Medulla oblongata (tissue), 1 donor: ENCODE measurements at regions not wholly inside any gene's neighbourhood (a gene's known extent, or its start where the extent isn't known, plus 50 kb on each side); places are given as distances from the start of the nearest gene placed in this dataset.
A peak's percentile ranks its signal among the peaks of the same experiment; 100 is the strongest.

Experiments used
- DNase-seq: peaks from one replicate; pipeline ENCODE4 v3.0.0-alpha.2; 2015; ENCODE audit errors: extremely low spot score

DNA sequence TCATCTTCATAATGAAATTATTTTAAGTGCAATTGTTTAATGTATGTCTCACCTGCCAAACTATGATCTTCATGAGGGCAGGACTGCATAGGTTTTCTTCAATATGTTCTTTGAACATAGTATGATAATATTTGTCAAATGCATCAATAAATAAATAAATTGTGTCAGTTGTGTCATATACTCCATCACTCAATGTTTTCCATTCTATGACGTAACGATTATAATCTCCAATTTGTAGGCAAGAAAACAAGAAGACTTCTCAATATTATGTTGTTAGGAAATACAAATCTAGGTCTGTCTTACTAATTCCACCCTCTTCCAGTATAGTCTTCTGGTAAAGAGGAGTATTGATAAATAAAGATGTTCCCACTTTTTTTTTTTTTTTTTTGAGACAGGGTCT lies 858.1 kb downstream of the MAFB start:
- DNase-seq: no peak

DNA sequence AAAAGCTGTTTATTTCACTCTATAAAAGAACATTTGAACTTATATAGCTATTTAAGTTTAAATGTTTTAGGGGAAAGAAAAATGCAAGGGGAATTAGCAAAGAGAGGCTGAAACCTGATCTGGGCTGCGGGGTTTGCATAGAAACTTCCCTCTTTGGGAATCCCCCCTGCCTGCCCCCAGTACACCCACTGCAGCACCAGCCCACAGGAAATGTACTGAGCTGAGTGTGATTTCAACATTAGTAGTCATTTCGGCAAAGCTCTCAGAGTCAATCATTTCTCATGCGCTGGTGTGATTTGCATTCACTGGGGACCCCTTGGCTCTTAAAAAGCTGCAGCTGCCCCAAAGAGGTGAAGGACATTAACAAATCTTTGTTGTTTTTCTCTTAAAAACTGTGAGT lies 859.4 kb downstream of the MAFB start:
- no peak for DNase-seq

DNA sequence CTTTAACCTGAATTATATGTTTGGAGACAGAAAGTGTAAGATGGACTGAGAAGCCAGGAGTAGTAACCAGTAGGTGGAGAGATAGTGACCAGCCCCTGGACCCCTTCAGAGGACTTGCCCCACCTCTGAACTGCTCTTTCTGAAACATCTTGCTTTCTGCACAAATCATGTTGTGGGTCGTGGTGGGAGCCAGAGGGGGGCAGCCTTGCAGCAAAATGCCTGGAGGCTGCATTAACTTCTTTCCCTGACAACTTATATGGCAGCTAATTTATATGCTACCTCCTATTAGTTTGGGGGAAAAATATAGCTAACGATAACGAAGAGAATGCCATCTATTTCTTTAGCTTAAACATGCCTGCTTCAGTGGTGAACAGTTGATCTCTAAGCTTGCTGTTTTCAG lies 859.8 kb downstream of the MAFB start:
- no peak for DNase-seq

DNA sequence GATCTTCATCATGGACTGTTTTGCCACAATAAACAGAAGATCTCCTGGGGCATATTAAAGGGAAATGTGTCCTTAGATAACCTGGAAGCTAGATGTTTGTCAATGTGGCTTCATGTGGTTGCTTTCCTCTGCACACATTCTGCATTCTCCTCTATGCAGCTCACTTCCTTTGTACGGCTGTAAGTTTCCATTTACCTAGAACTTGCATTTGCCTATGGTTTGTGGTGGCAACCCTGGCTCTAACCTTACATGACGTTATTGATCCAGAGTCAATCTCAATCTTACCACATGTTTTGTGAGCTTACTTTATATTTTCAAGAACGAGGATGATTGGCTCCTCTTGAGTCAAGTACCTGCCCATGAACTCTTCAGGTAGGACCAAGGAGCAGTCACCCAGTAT lies 863.1 kb downstream of the MAFB start:
- DNase-seq: no peak

DNA sequence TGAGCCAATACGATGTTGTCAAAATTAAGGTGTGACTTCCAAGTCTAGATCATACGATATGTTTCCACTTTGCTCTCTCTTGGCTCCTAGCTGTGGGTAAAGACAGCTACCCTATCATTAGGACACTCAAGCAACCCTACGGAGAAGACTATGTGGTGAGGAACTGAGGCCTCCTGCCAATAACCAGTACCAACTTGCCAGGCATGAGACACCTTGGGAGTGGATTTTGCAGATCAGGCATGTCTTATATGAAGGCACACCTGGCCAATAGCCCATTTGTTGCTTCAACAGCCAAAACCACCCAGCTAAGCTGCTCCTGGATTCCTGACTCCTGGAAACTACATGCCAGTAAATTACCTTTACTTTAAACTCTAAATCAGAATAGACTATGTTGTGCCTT lies 863.4 kb downstream of the DHX35 start:
- DNase-seq: no peak

DNA sequence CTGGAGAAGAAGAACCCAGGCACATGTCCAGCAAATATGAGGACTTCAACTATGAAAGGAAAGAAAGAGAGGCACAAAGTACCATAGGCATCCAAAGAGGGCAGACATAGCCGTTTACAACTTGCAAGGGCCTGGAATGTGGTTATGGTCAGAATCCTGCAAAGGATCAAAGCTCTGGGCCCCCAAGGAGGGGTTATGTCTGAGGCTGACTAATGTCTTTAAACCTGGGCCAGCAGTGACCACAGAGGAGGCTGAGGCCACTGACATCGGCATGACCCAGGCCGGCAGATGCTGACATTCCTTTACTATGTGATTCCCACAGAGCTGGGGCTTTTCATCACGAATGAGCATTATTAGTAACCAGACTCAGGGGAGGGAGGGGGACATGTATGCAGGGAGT lies 861.1 kb downstream of the DHX35 start:
- DNase-seq: no peak

DNA sequence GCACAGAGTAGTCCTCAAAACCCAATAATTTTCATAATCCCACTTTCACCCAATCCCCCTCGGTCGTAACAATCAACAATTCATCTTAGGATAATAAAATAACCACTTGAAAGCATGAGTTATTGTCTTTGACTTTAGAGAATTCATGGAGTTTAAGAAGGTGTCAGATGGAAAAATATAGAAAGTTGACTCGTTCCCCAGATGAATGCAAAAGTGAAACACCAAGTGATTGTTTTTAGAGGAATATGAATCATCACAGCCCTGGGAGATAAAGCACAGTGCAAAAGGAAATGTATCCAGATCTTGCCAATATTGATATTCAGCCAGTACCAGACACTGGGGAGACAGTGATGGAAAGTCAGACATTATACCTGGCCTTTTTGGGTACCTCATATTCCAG lies 860.5 kb downstream of the DHX35 start:
- no peak for DNase-seq

DNA sequence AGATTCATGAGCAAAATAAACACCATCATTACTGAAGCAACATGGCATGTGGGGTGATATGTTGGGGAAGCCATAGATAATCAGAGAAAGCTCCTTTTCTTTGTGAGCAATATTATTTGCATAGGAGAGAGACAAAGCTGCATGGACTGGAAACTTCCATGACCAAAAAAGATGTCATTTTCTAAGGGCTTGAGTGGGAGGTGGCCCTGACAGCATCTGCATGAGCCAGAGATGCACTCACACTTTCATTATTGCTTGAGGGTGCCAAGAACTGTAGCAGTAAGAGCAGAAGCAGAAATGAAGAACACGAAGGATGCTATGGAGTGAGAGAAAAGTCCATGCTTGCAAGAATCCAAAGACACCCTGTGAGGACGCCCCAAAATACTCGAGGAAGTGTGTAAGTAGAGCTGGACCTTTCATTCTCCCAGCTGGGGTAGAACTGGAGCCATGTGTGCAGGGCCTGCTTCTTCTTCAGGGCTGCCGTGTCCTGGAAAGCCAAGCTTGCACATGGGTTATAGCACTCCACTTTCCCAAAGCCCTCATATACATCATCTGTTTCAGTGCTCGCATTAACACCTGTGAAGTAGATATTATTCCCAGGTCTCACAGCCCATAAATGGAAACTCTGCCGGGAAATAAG lies 851.2 kb downstream of the DHX35 start:
- DNase-seq: no peak

DNA sequence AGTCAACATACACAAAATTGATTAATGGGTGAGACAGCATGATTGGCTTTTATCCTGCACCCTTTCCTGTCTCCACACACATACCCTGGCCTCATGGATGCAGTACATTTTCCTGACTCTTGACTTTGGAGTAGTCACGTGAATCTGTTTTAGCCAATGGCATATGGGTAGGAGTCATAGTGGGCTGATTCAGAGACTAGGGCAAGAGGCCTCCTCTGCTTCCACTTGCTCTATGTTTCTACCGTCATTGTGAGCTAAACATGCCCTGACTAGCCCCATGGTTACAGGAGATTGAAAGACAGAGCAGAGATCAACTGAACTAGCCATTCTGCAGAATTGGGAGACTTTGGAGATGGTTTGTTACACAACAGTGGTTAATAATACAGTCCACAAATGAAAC lies 850.0 kb downstream of the DHX35 start:
- DNase-seq: no peak

DNA sequence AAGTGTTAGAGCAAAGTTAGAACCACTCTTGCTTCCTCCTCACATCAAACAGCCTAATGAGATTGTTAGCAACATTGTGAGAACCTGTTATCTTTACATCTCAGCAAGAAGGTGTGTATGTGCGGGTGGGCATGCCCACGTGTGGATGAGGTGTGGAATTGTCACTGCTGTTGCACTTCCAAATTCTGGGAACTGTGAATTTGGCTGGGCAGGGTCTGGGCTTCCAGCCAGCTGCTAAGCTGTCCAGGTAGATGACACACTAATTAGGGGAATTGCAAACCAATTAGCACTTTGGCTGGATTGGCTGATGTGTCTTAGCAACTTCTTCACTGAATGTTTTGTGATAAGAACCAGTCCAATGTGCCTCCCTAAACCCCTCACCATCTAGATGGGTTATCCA lies 848.2 kb downstream of the DHX35 start:
- no peak for DNase-seq

DNA sequence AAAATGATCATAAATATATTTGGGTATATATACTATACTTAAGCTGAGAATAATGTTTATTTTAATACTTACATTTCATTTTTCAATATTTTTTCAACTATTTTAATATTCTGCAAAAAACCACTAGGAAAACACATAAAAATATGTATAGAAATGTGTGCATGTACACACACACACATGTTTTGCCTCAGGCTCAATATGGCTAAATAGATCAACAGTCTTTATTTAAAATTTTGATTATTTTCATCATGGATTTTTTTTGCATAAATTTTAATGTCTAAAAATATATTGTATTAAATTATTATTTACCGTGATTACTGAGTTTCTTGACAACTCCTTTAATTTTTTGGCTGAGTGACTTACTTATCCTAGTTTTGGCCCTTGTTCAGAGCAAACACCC lies 846.5 kb downstream of the DHX35 start:
- DNase-seq: no peak

DNA sequence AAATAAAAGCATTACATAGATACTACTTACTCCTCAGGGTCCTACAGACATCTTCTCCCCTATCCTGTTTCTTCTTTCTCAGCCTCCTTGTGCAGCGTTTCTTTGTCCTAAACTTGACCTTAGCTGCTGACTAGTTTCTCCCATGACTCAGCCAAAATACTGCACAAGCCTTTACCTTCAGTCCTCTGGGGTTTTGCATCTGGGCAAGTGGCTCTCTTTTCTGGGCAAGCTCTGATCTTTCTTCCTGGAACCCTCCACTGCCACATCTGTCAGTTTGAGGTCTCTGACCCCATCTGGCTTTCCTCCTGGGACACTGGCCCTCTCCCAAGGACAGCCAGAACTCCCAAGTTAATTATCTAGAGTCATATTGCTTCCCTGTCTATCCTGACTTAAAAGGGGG lies 838.4 kb downstream of the DHX35 start:
- DNase-seq: peak; percentile 21

DNA sequence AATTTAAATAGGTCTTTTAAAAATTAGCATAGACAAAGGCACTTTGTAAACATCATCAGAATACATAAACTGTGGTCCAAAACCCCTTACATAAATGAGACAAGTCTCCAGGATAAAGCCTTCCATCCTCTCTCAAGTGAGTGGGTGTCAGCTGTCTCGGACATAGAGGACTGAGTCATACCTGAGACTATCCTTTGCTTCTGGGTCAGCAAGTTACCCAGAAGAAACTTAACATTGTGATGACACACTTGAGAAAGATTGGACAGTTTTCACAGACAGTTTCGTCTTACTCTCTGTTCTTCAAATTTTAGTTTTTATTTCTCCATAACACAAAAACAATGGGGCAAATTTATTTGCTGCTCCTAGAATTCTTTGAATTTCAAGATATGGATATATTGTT lies 838.0 kb downstream of the DHX35 start:
- DNase-seq: no peak

DNA sequence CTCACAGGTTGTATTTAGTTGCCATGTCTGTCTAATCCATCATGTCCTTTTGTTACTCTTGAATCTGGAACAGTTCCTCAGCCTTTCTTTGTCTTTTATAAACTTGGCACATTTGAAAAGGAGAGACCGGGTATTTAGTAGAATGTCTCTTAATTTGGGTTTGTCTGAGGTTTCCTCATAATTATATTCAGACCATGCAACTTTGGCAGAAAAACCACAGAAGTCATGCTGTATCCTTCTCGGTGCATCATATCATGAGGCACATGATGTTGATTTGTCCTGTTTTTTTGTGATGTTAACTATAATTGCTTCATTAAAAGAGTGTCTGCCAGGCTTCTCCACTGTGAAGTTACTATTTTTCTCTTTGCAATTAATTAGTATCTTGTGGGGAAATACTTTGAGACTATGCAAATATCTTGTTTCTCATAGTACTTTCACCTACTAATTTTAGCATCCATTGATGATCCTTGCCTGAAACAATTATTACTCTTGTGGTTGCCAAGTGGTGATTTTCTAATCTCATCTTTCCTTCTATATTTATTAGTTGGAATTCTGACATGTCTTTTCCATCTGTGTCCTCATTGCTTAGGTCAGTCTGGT lies 837.3 kb downstream of the DHX35 start:
- peak; percentile 3 for DNase-seq

DNA sequence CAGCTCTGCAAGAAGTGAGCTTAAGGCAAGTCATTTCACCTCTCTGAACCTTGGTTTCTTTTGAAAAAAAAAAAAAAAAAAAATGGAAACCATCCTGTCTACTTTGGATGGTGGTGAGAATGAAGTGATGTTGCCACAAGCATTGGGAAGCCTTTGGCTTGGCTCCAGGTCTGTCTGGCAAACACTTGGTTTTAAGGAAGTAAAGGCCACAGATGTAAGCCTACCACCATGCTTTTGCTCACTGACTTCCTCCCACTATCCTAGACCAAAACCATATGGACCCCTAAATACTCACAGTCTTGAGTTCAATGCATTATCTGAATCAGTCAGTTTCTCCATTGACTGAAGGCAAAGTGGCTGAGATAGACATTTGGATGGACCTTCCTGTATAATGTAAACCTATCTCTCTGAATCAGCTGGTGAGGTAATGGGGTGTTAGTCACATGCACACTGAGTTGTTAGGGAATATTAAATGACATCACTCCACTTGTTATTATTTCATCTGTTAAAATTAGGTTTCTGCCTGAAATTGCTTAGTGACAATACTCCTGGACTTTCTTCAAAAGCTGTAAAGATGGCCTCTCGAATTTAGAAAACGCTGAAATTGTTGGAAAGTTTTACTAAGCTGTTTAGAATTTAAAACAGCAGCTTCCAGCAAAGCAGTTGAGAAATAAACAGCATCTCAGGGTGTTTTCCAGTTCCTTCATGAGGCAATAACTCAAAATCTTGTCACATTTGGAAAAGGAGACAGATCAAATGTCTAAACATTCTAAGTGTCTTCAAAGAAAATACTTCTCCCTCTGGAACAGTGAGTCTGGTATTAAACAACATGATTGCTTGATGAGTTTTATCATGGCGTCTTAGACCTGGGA lies 833.5 kb downstream of the DHX35 start:
- no peak for DNase-seq

DNA sequence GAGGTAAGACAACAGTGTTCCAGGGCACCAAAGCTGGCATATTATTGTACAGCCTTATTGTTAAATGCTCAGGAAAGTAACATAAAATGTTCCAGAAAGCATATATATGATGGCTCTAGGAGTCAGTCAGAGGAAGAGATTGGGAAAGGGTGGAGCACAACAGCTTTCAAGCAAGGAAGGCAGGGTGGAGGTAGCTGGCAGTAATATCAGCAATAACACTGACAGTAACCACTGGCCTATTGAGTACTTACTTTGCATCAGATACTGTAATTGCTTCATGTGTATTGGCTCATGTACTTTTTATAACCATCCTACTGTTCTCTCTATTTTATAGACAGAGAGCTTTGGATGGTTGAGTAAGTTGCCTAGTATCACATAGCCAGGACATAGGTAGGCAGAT lies 830.2 kb downstream of the DHX35 start:
- DNase-seq: no peak

DNA sequence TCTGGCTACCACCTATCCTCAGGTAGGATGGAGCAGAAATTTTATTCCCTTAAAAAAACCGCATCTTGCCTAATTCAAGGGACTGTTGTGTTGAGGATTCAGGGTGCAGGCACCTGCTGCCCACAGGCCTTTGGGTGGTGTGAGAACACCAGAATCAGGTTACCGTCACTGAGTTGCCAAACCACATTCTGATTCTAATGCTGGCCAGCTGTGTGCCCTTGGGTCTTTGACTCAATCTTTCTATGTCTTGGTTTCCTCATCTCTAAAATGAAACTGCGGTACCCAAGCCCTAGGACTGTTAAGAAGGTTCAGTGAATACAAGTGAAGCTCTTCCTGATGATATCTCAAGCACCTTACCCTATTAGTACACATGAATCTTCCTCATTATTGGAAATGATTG lies 827.3 kb downstream of the DHX35 start:
- DNase-seq: no peak

DNA sequence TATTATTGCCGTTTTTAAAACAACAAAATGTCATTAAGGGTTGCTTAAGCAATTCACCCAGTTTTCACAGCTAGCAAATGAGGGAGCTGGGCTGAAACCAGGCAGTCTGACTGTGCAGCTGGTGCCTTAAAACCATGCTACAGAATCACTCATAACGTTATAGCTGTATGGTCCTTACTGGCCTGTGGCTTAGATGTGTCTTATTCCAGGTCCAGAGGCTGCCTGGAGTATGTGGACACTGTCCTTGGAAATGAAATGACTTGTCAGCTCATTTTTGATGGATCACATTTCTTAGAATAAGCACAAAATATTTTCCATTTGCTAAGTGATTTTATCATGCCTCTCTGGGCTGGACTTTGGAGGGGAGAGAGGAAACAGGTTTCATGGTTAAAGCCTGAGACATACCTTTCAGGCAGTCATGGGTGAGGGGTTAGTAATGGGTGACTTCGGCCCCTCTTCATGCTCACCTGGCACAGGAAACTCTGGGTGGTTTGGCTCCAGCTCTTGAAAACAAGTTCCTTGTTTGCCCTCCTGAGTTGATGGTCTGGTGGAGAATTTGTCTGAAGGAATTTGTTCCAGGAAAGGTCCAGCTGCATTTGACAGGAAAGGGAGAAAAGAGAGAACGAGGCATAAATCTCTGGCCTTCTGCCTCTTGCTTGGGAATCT lies 823.2 kb downstream of the DHX35 start:
- DNase-seq: no peak

DNA sequence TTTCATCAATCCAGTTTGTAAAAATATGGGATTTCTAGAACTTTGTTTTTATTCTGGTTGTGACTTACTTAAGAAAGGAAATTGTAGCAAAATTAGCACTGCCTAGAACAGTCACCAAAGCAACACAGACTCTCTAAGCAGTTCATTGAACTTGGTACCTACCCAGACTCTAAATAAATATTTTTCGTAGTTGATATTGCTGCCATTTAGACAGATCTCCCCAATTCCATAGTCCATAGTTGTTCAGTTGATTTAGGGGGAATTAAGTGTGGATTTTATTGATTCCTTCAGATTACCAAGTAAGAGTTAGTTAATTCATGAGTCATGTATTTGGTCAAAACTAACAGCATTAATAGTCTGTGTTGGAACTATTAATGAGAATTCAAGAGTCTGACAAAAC lies 822.5 kb downstream of the DHX35 start:
- no peak for DNase-seq

DNA sequence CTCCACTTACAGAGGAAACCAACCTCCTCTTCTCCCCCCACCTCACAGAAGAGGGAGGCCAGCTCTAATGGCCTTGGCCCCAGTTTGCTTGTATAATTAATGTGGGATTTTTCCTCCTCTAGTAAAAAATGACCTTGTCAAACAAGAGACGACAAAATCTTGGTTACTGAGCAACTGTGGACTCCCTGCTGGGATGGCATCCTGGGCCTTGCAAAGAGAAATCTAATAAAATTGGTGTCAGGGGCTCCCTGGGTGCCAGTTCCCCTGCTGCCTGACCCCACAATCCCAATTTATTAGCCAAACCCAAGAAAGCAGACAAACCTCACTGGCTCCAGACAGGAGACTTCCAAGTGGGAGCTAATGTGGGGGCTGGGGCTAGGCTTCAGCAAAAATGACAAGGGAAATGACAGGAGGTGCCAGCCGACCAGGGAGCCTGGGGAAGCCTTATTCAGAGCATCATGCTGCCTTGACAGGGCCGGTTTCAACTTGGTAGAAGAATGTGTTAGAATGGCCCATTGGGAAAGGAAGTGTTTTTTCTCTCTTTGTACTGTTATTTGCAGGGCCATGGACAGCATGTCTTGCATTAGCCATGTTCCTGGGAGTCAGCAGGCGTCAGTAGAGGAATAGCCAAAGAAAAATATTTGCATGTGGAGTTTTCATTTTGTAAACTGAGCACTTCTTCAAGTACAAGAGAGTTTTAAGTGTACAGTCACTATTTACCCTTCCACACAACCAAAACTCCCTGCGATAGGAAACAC lies 816.9 kb downstream of the DHX35 start:
- DNase-seq: peak; percentile 56

DNA sequence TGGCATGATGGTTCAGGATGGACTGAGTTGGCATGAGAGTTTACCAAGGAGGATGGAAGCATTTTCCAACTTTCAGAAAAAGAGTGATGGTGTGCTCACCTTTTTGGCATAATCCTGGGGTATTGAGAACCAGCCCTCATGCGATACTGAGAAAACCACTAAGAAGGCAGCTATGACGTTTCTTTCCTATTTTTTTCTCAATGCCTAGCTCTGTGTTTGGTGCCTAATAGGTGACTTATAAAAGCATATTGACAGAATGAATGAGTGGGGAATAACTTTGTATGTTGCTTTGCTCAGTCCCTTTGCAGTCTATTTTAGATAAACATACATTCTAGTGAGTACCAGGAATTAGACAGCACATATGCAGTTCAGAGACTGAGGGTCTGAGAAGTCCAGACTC lies 816.3 kb downstream of the DHX35 start:
- no peak for DNase-seq

DNA sequence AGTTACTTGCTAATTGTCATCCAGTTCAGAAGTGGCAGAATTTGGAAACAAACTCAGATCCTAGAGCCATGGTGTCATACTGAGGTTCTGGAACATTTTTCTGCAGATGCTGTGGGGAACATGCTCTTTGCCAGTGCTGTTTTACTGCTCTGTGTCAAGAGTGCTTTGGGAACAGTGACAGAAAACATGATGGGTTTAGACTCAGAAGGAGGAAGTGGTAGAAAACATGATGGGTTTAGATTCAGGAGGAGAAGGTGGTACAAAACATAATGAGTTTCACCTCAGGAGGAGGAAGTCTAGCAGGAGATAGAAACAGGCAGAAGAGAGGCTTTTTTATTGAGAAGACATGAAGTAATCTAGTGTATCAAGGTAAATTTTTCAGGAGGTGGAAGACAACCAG lies 815.5 kb downstream of the DHX35 start:
- DNase-seq: no peak
